GM21717 (cell line): ENCODE measurements at regions not wholly inside any gene's neighbourhood (a gene's known extent, or its start where the extent isn't known, plus 50 kb on each side); places are given as distances from the start of the nearest gene placed in this dataset.

Experiments
- ATAC-seq: cut with Tn5 transposase; IDR thresholded peaks from one replicate; pipeline ENCODE4 v1.9.1; 2021; ENCODE audit warnings: mild to moderate bottlenecking, moderate library complexity; ENCODE audit not compliant: unreplicated experiment

DNA sequence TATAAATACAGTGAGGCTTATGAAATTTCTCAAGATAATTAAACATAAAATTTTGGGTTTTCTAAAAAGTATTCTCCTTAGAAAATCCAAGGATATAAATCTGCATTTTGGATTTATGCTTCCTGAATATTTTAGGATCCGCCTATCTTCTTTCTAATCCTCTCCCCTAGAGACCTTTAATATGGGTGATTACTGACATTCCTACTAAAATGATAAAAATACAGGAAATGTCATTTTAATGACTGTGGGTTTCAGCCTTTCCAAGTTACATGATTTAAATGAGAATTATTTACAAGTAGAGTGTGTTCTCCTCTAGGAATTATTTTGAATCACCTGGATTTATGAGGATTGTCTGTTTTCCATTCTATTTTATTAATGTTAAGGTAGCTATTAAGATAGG lies 150.4 kb downstream of the C7orf25 start:
- ATAC-seq, result no peak

DNA sequence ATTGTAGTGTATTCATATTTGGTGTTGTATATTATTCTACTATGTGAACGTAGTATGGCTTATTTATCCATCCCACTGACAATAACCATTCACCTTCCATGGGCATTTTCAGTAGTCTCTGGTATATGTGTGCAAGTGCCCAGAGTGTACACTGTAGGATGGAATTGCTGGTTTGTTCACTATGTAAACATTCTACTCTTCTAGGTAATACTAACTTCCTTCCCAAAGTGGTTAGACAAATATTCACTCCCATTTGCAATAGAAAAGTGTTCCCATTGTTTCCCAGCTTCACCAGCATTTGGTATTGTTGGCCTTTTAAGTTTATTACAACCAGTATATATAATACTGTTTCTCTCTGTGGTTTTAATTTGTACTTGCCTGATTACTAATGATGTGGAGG lies 153.7 kb downstream of the C7orf25 start:
- ATAC-seq, result no peak

- no peak for ATAC-seq
Measured at GRCh38 chr7:42756841-42757240, 155.0 kb downstream of the C7orf25 start.

GRCh38 chr7:42753811-42754363 lies 158.0 kb downstream of the C7orf25 start:
- no peak for ATAC-seq

GRCh38 chr7:42753367-42753766 lies 158.5 kb downstream of the C7orf25 start:
- ATAC-seq, result no peak

DNA sequence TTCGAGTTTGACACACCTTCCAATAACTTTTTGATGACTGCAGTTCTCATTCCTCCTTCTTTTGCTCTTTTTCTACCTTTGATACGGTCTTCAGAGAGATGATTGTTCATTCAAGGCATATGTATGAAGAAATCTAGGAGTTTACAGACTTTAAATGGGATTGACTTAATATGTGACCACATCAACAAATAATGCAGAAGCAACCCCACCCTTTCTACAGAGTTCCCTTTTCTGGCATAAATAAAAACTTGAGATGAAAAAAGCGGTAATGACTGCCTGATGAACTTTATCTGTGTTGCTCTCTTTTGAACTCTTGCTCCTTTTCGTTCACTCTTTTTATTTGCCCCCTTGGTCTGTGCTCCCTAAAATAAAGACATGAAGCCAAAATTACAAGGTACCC lies 161.7 kb downstream of the C7orf25 start:
- ATAC-seq, result no peak

DNA sequence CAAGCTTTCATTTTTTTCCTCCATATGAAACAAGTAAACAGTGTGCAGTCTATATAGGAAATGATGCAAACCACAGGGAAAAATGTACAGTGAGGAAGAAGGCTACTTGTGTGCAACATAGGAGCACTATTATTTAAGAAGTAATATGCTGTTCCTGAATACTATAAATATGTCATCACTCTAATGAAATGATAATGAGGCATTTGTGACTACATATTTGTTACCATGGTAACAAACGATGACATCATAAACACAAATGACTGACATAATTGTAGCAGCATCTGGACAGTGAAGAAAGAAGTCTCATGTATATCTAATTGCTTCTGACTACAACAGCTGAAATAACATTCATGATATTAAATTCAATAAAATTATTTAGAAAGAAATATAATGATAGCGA lies 164.8 kb downstream of the C7orf25 start:
- no peak for ATAC-seq

GRCh38 chr7:42746214-42746613 lies 165.7 kb downstream of the C7orf25 start:
- ATAC-seq, result no peak

- no peak for ATAC-seq
Measured at GRCh38 chr7:42745357-42746059, 166.4 kb downstream of the C7orf25 start.

DNA sequence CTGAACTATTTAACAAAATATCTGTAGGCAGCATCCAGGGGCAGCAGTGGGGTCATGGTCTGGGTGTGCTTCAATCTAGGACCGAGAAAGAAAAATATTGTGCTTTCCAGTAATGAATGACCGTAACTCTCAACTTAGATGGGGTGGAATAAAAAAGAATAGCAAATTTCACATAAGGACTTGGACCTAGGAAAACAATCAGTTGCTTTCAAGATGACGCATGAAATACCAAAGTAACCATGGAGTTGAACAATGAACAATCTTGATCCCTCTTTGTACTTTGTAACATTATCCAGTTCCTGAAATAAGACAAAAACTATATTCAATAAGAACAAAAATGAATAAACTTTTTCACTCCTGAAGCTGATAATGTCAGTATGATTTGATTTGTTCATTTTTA lies 167.1 kb downstream of the C7orf25 start:
- ATAC-seq, result no peak

DNA sequence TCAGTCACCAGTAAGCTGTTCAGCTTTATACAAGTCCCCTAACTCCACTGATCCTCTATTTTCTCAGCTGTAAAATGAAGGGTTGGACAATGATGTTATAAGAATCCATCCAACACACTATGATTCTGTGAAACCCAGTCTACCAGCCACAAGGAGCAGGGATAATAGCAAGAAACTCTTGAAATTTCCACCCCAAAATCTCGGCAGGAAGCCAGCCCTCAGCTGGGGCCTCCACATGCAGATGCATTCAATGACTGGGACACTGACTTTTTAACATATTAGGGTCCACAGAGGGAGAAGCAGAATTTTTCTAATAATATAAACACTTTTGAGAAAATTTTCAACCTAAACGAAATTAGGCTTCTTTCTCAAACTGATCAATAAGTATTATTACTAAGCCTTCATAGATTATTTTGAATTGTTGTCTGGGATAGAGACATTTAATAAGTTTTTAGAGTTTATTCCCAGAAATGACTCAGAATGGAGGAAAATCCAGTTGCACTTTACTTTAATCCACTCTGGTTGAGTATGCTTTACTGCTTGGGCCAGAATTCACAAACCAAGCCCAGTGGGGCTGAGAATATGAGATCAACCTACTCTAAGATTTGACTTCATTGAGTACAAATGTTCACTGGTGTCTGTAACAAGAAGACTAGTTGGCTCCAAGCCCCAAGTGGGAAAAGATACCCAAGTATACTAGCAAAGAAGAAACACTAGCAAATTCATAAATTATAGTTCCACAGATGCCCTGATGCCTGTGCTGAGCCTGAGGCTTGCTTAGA lies 168.6 kb downstream of the C7orf25 start:
- ATAC-seq, result no peak

GRCh38 chr7:42742318-42742717 lies 169.6 kb downstream of the C7orf25 start:
- ATAC-seq, result no peak

GRCh38 chr7:42740408-42740807 lies 171.5 kb downstream of the C7orf25 start:
- no peak for ATAC-seq

- no peak for ATAC-seq
Measured at GRCh38 chr7:42739638-42740037, 172.2 kb downstream of the C7orf25 start.

DNA sequence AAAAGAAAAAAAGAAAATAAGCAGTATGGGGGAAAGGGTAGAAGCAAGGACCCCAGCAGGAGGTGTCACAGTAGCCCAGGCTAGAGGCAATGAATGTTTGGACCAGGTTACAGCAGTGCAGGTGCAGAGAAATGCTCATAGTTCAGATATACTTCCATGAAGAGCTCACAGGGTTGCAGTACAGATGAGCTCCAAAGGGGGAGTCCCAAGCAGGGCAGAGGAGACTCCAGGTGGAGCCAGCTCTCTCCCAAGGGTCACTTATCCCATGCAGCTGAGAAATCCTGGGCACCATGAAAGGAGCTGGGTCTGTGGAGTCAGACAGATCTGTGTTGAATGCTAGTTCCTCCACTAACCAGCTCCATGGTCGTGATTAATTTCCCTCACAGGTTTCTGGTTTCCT lies 174.9 kb downstream of the C7orf25 start:
- ATAC-seq, result no peak

GRCh38 chr7:42735081-42735480 lies 176.8 kb downstream of the C7orf25 start:
- no peak for ATAC-seq

- ATAC-seq, result no peak
Measured at GRCh38 chr7:42734568-42734967, 177.3 kb downstream of the C7orf25 start.

DNA sequence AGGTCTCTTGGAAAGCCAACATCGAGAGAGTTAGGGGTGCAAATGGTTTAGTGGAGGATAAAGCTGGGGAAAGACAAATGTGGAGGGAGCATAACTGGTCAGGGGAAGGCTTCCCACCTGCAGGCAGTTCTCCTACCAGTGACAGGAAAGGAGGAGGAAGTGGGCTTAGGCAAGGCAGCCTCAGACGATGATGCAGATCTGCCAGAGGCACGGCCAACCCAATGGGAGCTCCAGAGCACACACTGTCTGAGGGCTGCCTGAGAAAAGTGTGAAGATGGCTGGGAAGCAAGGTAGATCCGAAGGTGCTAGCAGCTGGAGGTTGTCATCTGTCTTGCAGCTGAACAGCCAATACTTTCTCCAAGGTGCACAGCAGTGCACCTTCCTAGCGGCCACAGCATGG lies 178.8 kb downstream of the C7orf25 start:
- no peak for ATAC-seq

DNA sequence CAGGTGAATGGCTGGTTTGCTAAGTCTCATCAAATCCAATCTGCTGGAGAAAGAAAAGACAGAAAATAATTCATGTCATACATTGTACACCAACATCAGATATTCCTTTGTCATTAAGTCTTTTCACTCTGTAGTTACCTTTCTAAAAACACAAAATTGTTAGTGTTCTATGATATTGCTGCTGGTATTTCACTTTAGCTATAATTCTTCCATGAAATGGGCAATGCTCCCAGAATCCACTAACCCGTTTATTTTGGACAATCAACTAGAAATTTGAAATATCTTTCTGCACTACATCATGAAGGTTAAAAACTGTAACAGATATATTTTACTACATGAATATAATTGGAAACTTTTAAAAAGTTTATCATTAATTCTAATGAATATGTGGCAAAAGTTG lies 181.3 kb downstream of the C7orf25 start:
- ATAC-seq, result no peak

DNA sequence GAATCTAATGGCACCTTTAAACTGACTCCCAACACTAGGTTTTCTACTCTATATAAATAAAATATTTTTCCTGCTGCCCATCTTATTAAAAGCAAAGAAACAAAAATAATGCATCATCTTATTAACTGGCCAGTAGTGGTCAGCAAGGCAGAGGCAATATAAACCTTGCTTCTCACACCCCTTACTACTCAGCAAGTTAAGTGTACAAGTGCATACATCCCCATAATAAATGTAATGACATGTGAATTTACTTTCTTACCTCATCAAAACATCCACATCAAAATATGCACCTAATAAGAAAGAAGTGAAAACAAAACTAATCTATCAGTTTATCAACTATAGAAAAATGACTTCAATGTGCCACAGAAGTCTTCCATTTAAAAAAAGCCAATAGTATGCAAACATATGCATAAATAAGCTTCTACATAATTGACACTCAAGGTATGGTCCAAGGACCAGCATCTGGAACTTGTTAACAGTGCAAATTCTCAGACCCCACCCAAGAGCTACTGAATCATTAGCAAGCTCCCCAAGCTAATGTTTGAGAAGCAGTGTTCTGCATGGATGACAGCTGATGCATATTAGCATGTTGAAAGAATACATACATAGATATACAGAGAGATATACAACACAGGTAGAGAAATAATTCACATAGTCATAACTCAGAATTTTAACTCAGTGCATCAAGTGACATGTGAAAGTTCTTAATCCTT lies 182.7 kb downstream of the C7orf25 start:
- ATAC-seq, result no peak

DNA sequence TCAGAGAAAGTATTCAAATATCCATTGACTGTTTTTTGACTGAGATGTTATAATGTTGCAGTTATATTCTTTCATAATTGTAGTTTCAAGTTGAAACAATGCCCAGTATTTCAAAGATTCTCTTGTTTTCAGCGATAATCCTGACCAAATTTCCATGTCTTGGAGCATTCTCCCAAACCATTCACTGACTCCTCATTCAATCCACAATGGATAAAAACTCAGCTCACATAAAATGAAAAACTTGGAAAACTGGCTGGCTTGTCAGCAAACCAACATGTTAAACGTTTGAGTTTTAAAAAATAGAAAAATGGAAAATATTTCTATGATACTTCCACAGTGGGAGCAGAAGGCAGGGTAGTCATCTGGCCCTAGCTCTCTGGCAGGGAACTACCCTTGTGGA lies 184.4 kb downstream of the C7orf25 start:
- ATAC-seq, result no peak
